Calu3 (cell line): ENCODE measurements at regions not wholly inside any gene's neighbourhood (a gene's known extent, or its start where the extent isn't known, plus 50 kb on each side); places are given as distances from the start of the nearest gene placed in this dataset.

Experiments used
- BruUV-seq: library from RNA; stranded (reverse); fragments of 400-500 nt; replicated peaks from 2 replicates; lab custom pipeline; 2021; lab: Mats Ljungman, UMichigan
- CTCF ChIA-PET: fragments of 300-600 bp; sonication (Branson Sonifier 250); formaldehyde crosslinking; loops from one replicate; lab custom pipeline; 2022; ENCODE audit warnings: antibody characterized with exemption; lab: Charles Lee
- DNase-seq: peaks from one replicate; pipeline ENCODE4 v3.0.0; 2022
- H3K27ac Mint-ChIP-seq: one replicate; pipeline ENCODE4 v1.8.0; 2022; ENCODE audit warnings: mixed read lengths; ENCODE audit not compliant: unreplicated experiment
- H3K27me3 Mint-ChIP-seq: one replicate; pipeline ENCODE4 v1.8.0; 2022; ENCODE audit warnings: mixed read lengths; ENCODE audit not compliant: unreplicated experiment
- H3K36me3 Mint-ChIP-seq: one replicate; pipeline ENCODE4 v1.8.0; 2022; ENCODE audit warnings: mild to moderate bottlenecking, moderate library complexity, mixed read lengths; ENCODE audit not compliant: insufficient read depth, unreplicated experiment
- H3K4me1 Mint-ChIP-seq: one replicate; pipeline ENCODE4 v1.8.0; 2022; ENCODE audit warnings: mild to moderate bottlenecking, low read depth, mixed read lengths; ENCODE audit not compliant: unreplicated experiment
- H3K4me3 Mint-ChIP-seq: one replicate; pipeline ENCODE4 v1.8.0; 2022; ENCODE audit warnings: mild to moderate bottlenecking, low read depth, moderate library complexity, mixed read lengths; ENCODE audit not compliant: unreplicated experiment
- H3K9me3 Mint-ChIP-seq: one replicate; pipeline ENCODE4 v1.8.0; 2022; ENCODE audit warnings: low read depth, mixed read lengths; ENCODE audit not compliant: unreplicated experiment
- CTCF ChIP-seq: fragments of 200-600 bp; IDR thresholded peaks from one replicate; pipeline ENCODE4 v1.8.0; 2022; ENCODE audit warnings: antibody characterized with exemption; ENCODE audit not compliant: unreplicated experiment
- intact Hi-C: fragments of 100-400 bp; cut with micrococcal nuclease; formaldehyde crosslinking; loops from one replicate; pipeline ENCODE4 v1.10.0; 2022; ENCODE audit not compliant: unreplicated experiment

- CTCF ChIA-PET, result no interaction called here
- BruUV-seq, result no TSS peak
- Mint-ChIP-seq H3K4me1 (no peaks in the 10 kb centered on the region), H3K36me3 (no peaks in the 10 kb centered on the region), H3K9me3 (no peaks in the 10 kb centered on the region), H3K27me3 (peaks cover 55% of the 10 kb centered on the region), H3K27ac (no peak overlapping the region), H3K4me3 (no peak overlapping the region)
- TF ChIP-seq CTCF, result no peak
- DNase-seq, result no peak
- intact Hi-C loops, result no loop called here
Measured at GRCh38 chr17:83152745-83153611, 73.6 kb downstream of the METRNL start.

DNA sequence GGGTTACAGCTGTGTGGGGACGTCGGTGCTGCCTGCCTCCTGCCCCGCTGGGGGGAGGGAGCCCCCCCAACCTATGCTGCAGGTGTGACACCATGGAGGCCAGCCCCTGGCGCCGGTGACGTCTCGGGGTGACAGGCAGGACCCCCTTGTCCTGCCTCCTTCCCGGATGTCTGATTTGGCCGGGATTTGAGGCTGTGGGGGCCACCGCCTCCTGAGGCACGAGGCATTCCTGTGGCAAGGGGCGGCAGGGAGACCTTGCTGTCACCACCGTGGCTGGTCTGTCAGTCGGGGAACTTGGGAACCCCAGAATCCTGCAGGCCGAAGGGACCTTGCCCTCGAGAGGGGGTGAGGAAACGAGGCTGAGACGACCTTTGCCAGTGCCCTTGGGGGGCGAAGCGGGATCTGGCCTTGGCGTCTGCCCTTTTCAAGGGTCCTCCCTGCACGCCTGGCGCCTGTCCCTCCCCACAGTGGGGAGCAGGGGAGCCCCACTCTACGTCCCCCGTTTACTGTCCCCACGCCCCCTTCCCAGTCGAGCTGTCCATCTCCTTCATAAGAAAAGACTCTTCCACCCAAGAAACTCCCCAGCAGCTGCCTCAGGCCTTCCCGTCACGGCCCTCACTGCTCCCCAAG lies 74.4 kb downstream of the METRNL start:
- Mint-ChIP-seq H3K27ac (no peak overlapping the region), H3K4me3 (no peak overlapping the region), H3K27me3 (peaks cover 54% of the 10 kb centered on the region), H3K4me1 (no peaks in the 10 kb centered on the region), H3K36me3 (no peaks in the 10 kb centered on the region), H3K9me3 (no peaks in the 10 kb centered on the region)
- no TSS peak for BruUV-seq
- CTCF ChIA-PET, result no interaction called here
- DNase-seq, result no peak
- TF ChIP-seq CTCF, result no peak
- intact Hi-C loops, result no loop called here

- no peak overlapping the region for H3K4me3 Mint-ChIP-seq
- H3K27me3 Mint-ChIP-seq, result peaks cover 57% of the 10 kb centered on the region
- CTCF ChIA-PET, result no interaction called here
- intact Hi-C loops, result no loop called here
- no peaks in the 10 kb centered on the region for H3K36me3 Mint-ChIP-seq
- BruUV-seq, result no TSS peak
- TF ChIP-seq CTCF, result no peak
- H3K9me3 Mint-ChIP-seq, result no peaks in the 10 kb centered on the region
- H3K27ac Mint-ChIP-seq, result no peak overlapping the region
- H3K4me1 Mint-ChIP-seq, result no peaks in the 10 kb centered on the region
- no peak for DNase-seq
Measured at GRCh38 chr17:83154311-83155127, 75.1 kb downstream of the METRNL start.
